Astrocyte of the hippocampus (primary cell): ENCODE measurements at regions not wholly inside any gene's neighbourhood (a gene's known extent, or its start where the extent isn't known, plus 50 kb on each side); places are given as distances from the start of the nearest gene placed in this dataset.
"Not testable (repeated sequence)": the region's sequence is repeated elsewhere in the genome, so short reads cannot be mapped to it uniquely, and the experiment has no call there.

Source experiments
- DNase-seq: peaks from one replicate; pipeline ENCODE4 v3.0.0; 2011; ENCODE audit warnings: low read depth, low spot score

- DNase-seq = no peak
Measured at GRCh38 chr16:35102780-35103403, 1643.5 kb downstream of the TP53TG3F start.

GRCh38 chr16:35111772-35112171, 1652.4 kb downstream of the TP53TG3F start:
- DNase-seq = not testable (repeated sequence)

- no peak for DNase-seq
Measured at GRCh38 chr16:35131429-35131828, 1672.0 kb downstream of the TP53TG3F start.

GRCh38 chr16:35134471-35134870, 1675.1 kb downstream of the TP53TG3F start:
- DNase-seq = no peak

GRCh38 chr16:35140293-35140986, 1681.0 kb downstream of the TP53TG3F start:
- DNase-seq = no peak

GRCh38 chr16:35141303-35141702, 1681.9 kb downstream of the TP53TG3F start:
- DNase-seq = no peak

GRCh38 chr16:35142147-35142808, 1682.9 kb downstream of the TP53TG3F start:
- DNase-seq = no peak

GRCh38 chr16:35142809-35143192, 1683.4 kb downstream of the TP53TG3F start:
- DNase-seq = no peak

- no peak for DNase-seq
Measured at GRCh38 chr16:35144212-35144932, 1685.0 kb downstream of the TP53TG3F start.

- DNase-seq = no peak
Measured at GRCh38 chr16:35146031-35146710, 1686.8 kb downstream of the TP53TG3F start.

GRCh38 chr16:35146723-35147458, 1687.5 kb downstream of the TP53TG3F start:
- no peak for DNase-seq

GRCh38 chr16:35147556-35148504, 1688.4 kb downstream of the TP53TG3F start:
- DNase-seq = no peak

- DNase-seq = no peak
Measured at GRCh38 chr16:35148748-35149147, 1689.3 kb downstream of the TP53TG3F start.

- no peak for DNase-seq
Measured at GRCh38 chr16:35149550-35149949, 1690.1 kb downstream of the TP53TG3F start.

GRCh38 chr16:35150805-35151312, 1691.4 kb downstream of the TP53TG3F start:
- DNase-seq = no peak

- no peak for DNase-seq
Measured at GRCh38 chr16:35152067-35152627, 1692.7 kb downstream of the TP53TG3F start.

- DNase-seq = no peak
Measured at GRCh38 chr16:35154627-35155026, 1695.2 kb downstream of the TP53TG3F start.

- DNase-seq = not testable (repeated sequence)
Measured at GRCh38 chr16:35157549-35157948, 1698.1 kb downstream of the TP53TG3F start.

GRCh38 chr16:35169324-35169723, 1709.9 kb downstream of the TP53TG3F start:
- not testable (repeated sequence) for DNase-seq
